Neuronal stem cell (in vitro differentiated cells): ENCODE measurements at regions not wholly inside any gene's neighbourhood (a gene's known extent, or its start where the extent isn't known, plus 50 kb on each side); places are given as distances from the start of the nearest gene placed in this dataset.

Experiments used
- DNase-seq: peaks from one replicate; pipeline ENCODE4 v3.0.0-alpha.2; 2013; ENCODE audit warnings: low spot score
- H2AFZ ChIP-seq: one replicate; pipeline ENCODE4 v1.6.1; 2013; ENCODE audit warnings: mild to moderate bottlenecking, low read length, inconsistent platforms
- H2AK5ac ChIP-seq: 2 replicates; pipeline ENCODE4 v1.6.1; 2013; ENCODE audit warnings: low read depth, mild to moderate bottlenecking, inconsistent platforms, low read length, moderate library complexity, mixed read lengths
- H2BK120ac ChIP-seq: 2 replicates; pipeline ENCODE4 v1.6.1; 2013; ENCODE audit warnings: low read depth, mild to moderate bottlenecking, inconsistent platforms, low read length, moderate library complexity, mixed read lengths
- H2BK12ac ChIP-seq: one replicate; pipeline ENCODE4 v1.6.1; 2013; ENCODE audit warnings: low read length, inconsistent platforms
- H2BK15ac ChIP-seq: 2 replicates; pipeline ENCODE4 v1.6.1; 2013; ENCODE audit warnings: mild to moderate bottlenecking, low read length, inconsistent platforms, mixed read lengths
- H2BK5ac ChIP-seq: one replicate; pipeline ENCODE4 v1.6.1; 2013; ENCODE audit warnings: inconsistent platforms, mild to moderate bottlenecking, low read length, moderate library complexity
- H3K14ac ChIP-seq: one replicate; pipeline ENCODE4 v1.6.1; 2013; ENCODE audit warnings: low read length, inconsistent platforms
- H3K18ac ChIP-seq: 2 replicates; pipeline ENCODE4 v1.6.1; 2013; ENCODE audit warnings: low read length, inconsistent platforms
- H3K23ac ChIP-seq: 2 replicates; pipeline ENCODE4 v1.6.1; 2013; ENCODE audit warnings: low read depth, mild to moderate bottlenecking, mixed read lengths, low read length, inconsistent platforms; ENCODE audit not compliant: poor library complexity
- H3K27ac ChIP-seq: replicated peaks from 3 replicates; pipeline ENCODE4 v1.5.1; 2013; ENCODE audit warnings: low read length, inconsistent platforms
- H3K27me3 ChIP-seq, 3 experiments: 2 replicates each; pipeline ENCODE4 v1.6.1; 2013; ENCODE audit warnings: low read length in 3 of 3, mild to moderate bottlenecking in 2 of 3, inconsistent platforms in 1 of 3, low read depth in 1 of 3, mixed read lengths in 1 of 3, moderate library complexity in 1 of 3; ENCODE audit not compliant: control insufficient read depth in 3 of 3, insufficient read depth in 3 of 3
- H3K36me3 ChIP-seq, 2 donors: replicated peaks in 1 of 2; 2 replicates each; pipeline ENCODE4 v1.6.1; 2013; ENCODE audit warnings: low read length in 2 of 2; ENCODE audit not compliant: control insufficient read depth in 2 of 2, insufficient read depth in 2 of 2
- H3K4ac ChIP-seq: 2 replicates; pipeline ENCODE4 v1.6.1; 2013; ENCODE audit warnings: inconsistent platforms, mild to moderate bottlenecking, low read length, moderate library complexity
- H3K4me1 ChIP-seq, 2 donors: 1 replicate in 1 of 2; 2 replicates in 1 of 2; pipeline ENCODE4 v1.6.1; 2013; ENCODE audit warnings: low read length in 2 of 2, low read depth in 1 of 2; ENCODE audit not compliant: control insufficient read depth in 2 of 2, insufficient read depth in 1 of 2
- H3K4me2 ChIP-seq: one replicate; pipeline ENCODE4 v1.6.1; 2013; ENCODE audit warnings: mild to moderate bottlenecking, low read length, inconsistent platforms; ENCODE audit not compliant: insufficient read depth, poor library complexity, severe bottlenecking
- H3K4me3 ChIP-seq, 2 donors: 2 replicates each; pipeline ENCODE4 v1.5.1; 2013; ENCODE audit warnings: low read length in 2 of 2, mild to moderate bottlenecking in 2 of 2, inconsistent platforms in 1 of 2, moderate library complexity in 1 of 2
- H3K79me1 ChIP-seq: one replicate; pipeline ENCODE4 v1.6.1; 2013; ENCODE audit warnings: low read depth, mild to moderate bottlenecking, inconsistent platforms, low read length, moderate library complexity
- H3K9ac ChIP-seq: one replicate; pipeline ENCODE4 v1.6.1; 2013; ENCODE audit warnings: mild to moderate bottlenecking, low read depth, low read length, inconsistent platforms; ENCODE audit not compliant: poor library complexity
- H3K9me3 ChIP-seq, 2 donors: replicated peaks in 1 of 2; 2 replicates each; pipeline versions ENCODE3 to v1.6.1; 2013; ENCODE audit warnings: low read length in 2 of 2, mild to moderate bottlenecking in 2 of 2, inconsistent platforms in 1 of 2, low read depth in 1 of 2, mixed read lengths in 1 of 2, moderate library complexity in 1 of 2; ENCODE audit not compliant: control insufficient read depth in 2 of 2, insufficient read depth in 1 of 2
- H4K8ac ChIP-seq: one replicate; pipeline ENCODE4 v1.6.1; 2013; ENCODE audit warnings: low read depth, mild to moderate bottlenecking, inconsistent platforms, low read length, moderate library complexity
- H4K91ac ChIP-seq: one replicate; pipeline ENCODE4 v1.6.1; 2013; ENCODE audit warnings: low read length, low read depth, mild to moderate bottlenecking, inconsistent platforms; ENCODE audit not compliant: poor library complexity
- WGBS, 2 donors: extraction: QIAGEN DNeasy Blood & Tissue Kit; methylation state at CpG; one replicate each; pipeline ENCODE4 v1.1.7; 2013; ENCODE audit warnings: missing lambda C conversion rate in 2 of 2, mixed read lengths in 1 of 2; ENCODE audit not compliant: insufficient read length in 2 of 2, insufficient replicate concordance in 1 of 2; ENCODE audit errors: extremely low coverage in 2 of 2; 5-methylcytosine and 5-hydroxymethylcytosine counted together

DNA sequence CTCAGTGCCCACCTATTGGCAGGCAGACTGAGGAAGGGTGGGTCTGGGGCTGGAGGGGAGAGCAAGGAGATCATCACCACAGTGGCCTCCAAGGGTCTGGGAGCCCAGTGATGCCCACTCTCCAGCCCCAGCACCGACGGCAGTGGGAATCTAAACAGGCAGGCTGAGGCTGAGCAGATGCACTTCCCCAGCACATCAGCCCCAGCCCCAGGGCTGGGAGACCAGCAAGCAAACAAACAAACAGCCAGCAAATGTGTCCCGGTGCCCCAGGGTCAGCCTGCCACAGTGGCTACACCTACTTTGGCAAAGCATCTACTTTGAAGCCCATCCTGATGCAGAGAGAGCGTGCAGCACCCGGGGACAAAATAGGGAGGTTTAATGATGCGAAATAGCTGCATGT lies 216.3 kb upstream of the ZC3H12A start:
- Histone ChIP-seq H3K9ac (no peak overlapping the region), H3K4me1 (peaks cover 0 to 11% of the 10 kb centered on the region in 2 donors), H3K9me3 (no peaks in the 10 kb centered on the region), H3K14ac (no peak overlapping the region), H3K23ac (no peak overlapping the region), H2BK5ac (no peak overlapping the region), H2AFZ (no peak overlapping the region), H3K27ac (no peak overlapping the region), H2BK12ac (no peak overlapping the region), H3K4ac (no peak overlapping the region), H2BK120ac (no peak overlapping the region), H3K36me3 (no peaks in the 10 kb centered on the region), H3K18ac (peak overlapping the region; percentile 49), H4K8ac (no peak overlapping the region), H4K91ac (no peak overlapping the region), H3K4me3 (no peak overlapping the region), H2BK15ac (no peak overlapping the region), H2AK5ac (peak overlapping the region; percentile 8), H3K4me2 (no peak overlapping the region), H3K27me3 (no peaks in the 10 kb centered on the region), H3K79me1 (no peaks in the 10 kb centered on the region)
- WGBS, 2 donors: no CpG with 5 or more reads among the region's 6 CpGs
- no peak for DNase-seq

DNA sequence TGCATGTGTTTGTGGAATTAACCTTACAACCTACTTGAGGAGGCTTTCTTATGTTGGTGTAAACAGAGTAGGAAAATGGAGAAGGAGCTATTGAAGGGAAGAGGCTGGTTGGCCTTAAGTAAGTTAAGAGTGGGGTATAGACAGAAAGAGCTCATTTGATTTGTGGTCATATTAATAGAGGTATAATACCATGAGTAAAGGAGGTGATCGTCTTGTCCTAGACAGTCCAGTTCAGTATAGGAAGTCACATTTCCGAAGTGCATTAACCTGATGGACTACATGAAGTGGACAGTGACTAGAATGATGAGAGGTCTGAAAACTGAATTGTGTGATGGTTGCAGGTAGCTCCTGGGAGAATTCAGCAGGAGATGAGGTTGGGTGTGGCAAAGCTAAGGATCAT lies 215.4 kb upstream of the ZC3H12A start:
- Histone ChIP-seq H3K18ac (no peak overlapping the region), H2AK5ac (no peak overlapping the region), H2BK120ac (no peak overlapping the region), H3K36me3 (no peaks in the 10 kb centered on the region), H4K8ac (no peak overlapping the region), H3K27ac (no peak overlapping the region), H3K4me1 (peaks cover 0 to 11% of the 10 kb centered on the region in 2 donors), H3K4me2 (no peak overlapping the region), H2AFZ (no peak overlapping the region), H3K9ac (no peak overlapping the region), H4K91ac (no peak overlapping the region), H3K9me3 (no peaks in the 10 kb centered on the region), H3K23ac (no peak overlapping the region), H3K4ac (no peak overlapping the region), H3K4me3 (no peak overlapping the region), H2BK15ac (no peak overlapping the region), H2BK12ac (no peak overlapping the region), H3K14ac (no peak overlapping the region), H3K27me3 (no peaks in the 10 kb centered on the region), H2BK5ac (no peak overlapping the region), H3K79me1 (no peaks in the 10 kb centered on the region)
- no peak for DNase-seq
- no CpG with 5 or more reads among the region's 2 CpGs for WGBS, 2 donors

DNA sequence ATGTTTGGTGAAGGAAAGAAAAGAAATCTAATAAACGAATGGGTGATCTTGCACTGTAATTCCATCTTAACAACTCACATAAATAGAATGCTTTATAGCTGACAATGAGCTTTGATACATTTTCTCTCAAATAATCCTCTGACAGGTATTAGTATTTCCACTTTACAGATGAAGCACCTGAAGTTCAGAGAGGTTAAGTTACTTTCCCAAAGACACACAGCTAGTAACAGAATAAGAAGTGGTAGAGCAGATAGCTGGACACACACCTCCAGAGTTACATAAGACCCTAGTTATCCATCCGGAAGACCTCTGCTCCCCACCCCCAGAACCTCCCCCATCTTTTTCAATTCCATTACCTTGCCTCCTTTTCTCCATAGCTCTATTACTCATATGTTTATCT lies 213.3 kb upstream of the ZC3H12A start:
- Histone ChIP-seq H4K8ac (no peak overlapping the region), H2BK5ac (no peak overlapping the region), H3K4me3 (no peak overlapping the region), H3K9ac (no peak overlapping the region), H3K14ac (no peak overlapping the region), H3K27me3 (no peaks in the 10 kb centered on the region), H3K4me1 (peaks cover 0 to 12% of the 10 kb centered on the region in 2 donors), H3K27ac (no peak overlapping the region), H3K23ac (no peak overlapping the region), H2AK5ac (no peak overlapping the region), H2BK12ac (no peak overlapping the region), H3K18ac (no peak overlapping the region), H3K4me2 (no peak overlapping the region), H2BK15ac (no peak overlapping the region), H3K36me3 (no peaks in the 10 kb centered on the region), H3K79me1 (no peaks in the 10 kb centered on the region), H3K9me3 (no peaks in the 10 kb centered on the region), H2AFZ (no peak overlapping the region), H4K91ac (no peak overlapping the region), H3K4ac (no peak overlapping the region), H2BK120ac (no peak overlapping the region)
- no peak for DNase-seq
- WGBS, 2 donors: no CpG with 5 or more reads among the region's 2 CpGs

DNA sequence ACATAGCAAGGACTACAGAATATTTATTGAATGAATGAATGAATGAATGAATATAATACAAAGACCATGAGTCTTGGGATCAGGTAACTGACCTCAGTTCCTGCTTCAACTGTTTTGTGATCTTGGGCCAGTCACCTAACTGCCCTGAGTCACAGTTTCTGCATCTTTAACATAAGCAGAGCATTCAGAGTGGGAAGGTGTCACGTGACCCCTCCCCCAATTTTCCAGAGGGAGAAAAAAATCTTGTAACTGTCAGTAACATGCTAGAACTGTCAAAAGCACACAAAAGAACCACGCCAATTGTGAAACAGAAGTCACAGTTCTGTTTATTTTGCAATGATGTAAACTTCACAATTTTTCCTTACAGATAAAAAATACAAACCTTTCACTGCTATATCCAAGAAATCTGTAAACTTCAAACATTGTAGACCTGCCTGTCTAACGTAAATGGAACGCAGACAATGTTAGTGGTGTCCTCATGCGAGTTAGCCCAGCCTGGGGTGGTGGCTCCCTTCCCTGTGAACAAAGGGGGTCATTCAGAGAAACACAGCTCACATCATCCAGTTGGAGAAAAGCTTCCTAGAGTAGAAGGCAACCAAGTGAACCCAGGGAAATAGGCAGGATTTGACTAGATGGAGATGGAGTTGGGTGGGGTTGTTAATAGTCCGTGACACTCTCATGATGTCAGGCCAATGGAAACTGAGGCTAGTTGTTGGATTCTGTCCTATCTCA lies 211.8 kb upstream of the ZC3H12A start:
- Histone ChIP-seq H2BK15ac (no peak overlapping the region), H3K9ac (no peak overlapping the region), H2AK5ac (no peak overlapping the region), H3K23ac (no peak overlapping the region), H3K27ac (no peak overlapping the region), H2BK12ac (no peak overlapping the region), H3K4ac (no peak overlapping the region), H3K36me3 (no peaks in the 10 kb centered on the region), H3K18ac (no peak overlapping the region), H3K79me1 (no peaks in the 10 kb centered on the region), H2BK120ac (no peak overlapping the region), H3K4me2 (no peak overlapping the region), H4K91ac (no peak overlapping the region), H3K27me3 (no peaks in the 10 kb centered on the region), H3K4me1 (peaks cover 0 to 12% of the 10 kb centered on the region in 2 donors), H3K4me3 (no peak overlapping the region), H2BK5ac (no peak overlapping the region), H3K9me3 (no peaks in the 10 kb centered on the region), H3K14ac (no peak overlapping the region), H4K8ac (no peak overlapping the region), H2AFZ (no peak overlapping the region)
- WGBS, 2 donors: no CpG with 5 or more reads among the region's 6 CpGs
- DNase-seq: no peak
